ENCODE measurements at regions not wholly inside any gene's neighbourhood (a gene's known extent, or its start where the extent isn't known, plus 50 kb on each side); places are given as distances from the start of the nearest gene placed in this dataset.

- no peak for DNase-seq
- H3K9me3 ChIP-seq (replicated peaks in 1 of 3) = no peaks in the 10 kb centered on the region
- H3K36me3 ChIP-seq (replicated peaks in 1 of 2) = no peaks in the 10 kb centered on the region
- H3K27me3 ChIP-seq = no peaks in the 10 kb centered on the region
- H3K4me1 ChIP-seq (replicated peaks in 1 of 2) = peaks cover 0 to 6% of the 10 kb centered on the region in 2 donors
- no peak overlapping the region for H3K27ac ChIP-seq
- TF ChIP-seq POLR2A (IDR thresholded peaks at IDR 0.05) (no peak), CTCF (IDR thresholded peaks at IDR 0.05) (no peak)
- intact Hi-C loops (cut with DNase I) = no loop called here
- no peak overlapping the region for H3K4me3 ChIP-seq
These were observed 189.4 kb downstream of the RPS29 start for GRCh38 chr14:49396801-49397200.

- DNase-seq = no peak
- Histone ChIP-seq H3K27ac (no peak overlapping the region), H3K4me3 (no peak overlapping the region), H3K9me3 (replicated peaks in 1 of 3) (no peaks in the 10 kb centered on the region), H3K4me1 (replicated peaks in 1 of 2) (no peaks in the 10 kb centered on the region), H3K27me3 (no peaks in the 10 kb centered on the region), H3K36me3 (replicated peaks in 1 of 2) (no peaks in the 10 kb centered on the region)
- intact Hi-C loops (cut with DNase I) = no loop called here
- no peak for TF ChIP-seq CTCF (IDR thresholded peaks at IDR 0.05)
- TF ChIP-seq POLR2A (IDR thresholded peaks at IDR 0.05) = no peak
- WGBS, 4 donors = 10 to 68% (median 53%) methylated on average over 1 of the region's 1 CpG
These were observed 204.4 kb downstream of the RPS29 start for GRCh38 chr14:49381778-49382177.

GRCh38 chr14:49367696-49368095, 218.5 kb downstream of the RPS29 start:
- 81 to 95% (median 87%) methylated on average over 3 of the region's 3 CpGs for WGBS, 4 donors
- Histone ChIP-seq H3K4me1 (replicated peaks in 1 of 2) (peaks cover 7 to 19% of the 10 kb centered on the region in 2 donors), H3K27me3 (no peaks in the 10 kb centered on the region), H3K27ac (no peak overlapping the region), H3K36me3 (replicated peaks in 1 of 2) (no peaks in the 10 kb centered on the region), H3K4me3 (no peak overlapping the region), H3K9me3 (replicated peaks in 1 of 3) (no peaks in the 10 kb centered on the region)
- intact Hi-C loops (cut with DNase I) = no loop called here
- no peak for TF ChIP-seq POLR2A (IDR thresholded peaks at IDR 0.05)
- TF ChIP-seq CTCF (IDR thresholded peaks at IDR 0.05) = no peak
- no peak for DNase-seq

DNA sequence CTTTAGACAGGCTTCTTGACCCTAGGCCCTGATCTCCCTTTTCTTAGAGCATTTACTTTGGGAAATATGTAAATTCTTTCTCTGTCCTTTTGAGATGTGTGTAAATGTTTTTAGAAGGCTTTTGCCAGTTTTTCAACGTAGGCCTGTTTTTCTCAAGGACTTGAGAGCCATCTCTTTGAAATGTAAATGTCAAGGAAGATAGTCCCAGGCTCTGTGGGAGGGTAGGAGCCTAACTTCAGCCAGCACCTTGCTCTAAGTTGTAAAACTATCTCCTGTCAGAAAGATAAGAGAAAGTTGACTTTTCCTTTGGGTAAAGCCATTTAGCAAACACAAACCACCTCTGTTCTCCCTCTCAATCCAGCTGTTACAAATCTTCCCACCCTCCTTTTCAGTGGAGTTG, 219.8 kb downstream of the RPS29 start:
- Histone ChIP-seq H3K36me3 (replicated peaks in 1 of 2) (no peaks in the 10 kb centered on the region), H3K4me3 (no peak overlapping the region), H3K27ac (no peak overlapping the region), H3K4me1 (replicated peaks in 1 of 2) (peaks cover 7 to 19% of the 10 kb centered on the region in 2 donors), H3K9me3 (replicated peaks in 1 of 3) (no peaks in the 10 kb centered on the region), H3K27me3 (no peaks in the 10 kb centered on the region)
- TF ChIP-seq POLR2A (IDR thresholded peaks at IDR 0.05) (no peak), CTCF (IDR thresholded peaks at IDR 0.05) (no peak)
- DNase-seq = no peak
- intact Hi-C loops (cut with DNase I) = no loop called here
- WGBS, 4 donors = 0 to 34% (median 11%) methylated on average over 1 of the region's 1 CpG

Data from adrenal gland (tissue), 9 donors.